ENCODE measurements at regions not wholly inside any gene's neighbourhood (a gene's known extent, or its start where the extent isn't known, plus 50 kb on each side); places are given as distances from the start of the nearest gene placed in this dataset.
"Not testable (repeated sequence)": the region's sequence is repeated elsewhere in the genome, so short reads cannot be mapped to it uniquely, and the experiment has no call there.

GRCh38 chr12:88856201-88856600, 275.9 kb upstream of the KITLG start:
- intact Hi-C loops (cut with DNase I, micrococcal nuclease), result no loop called here
- ATAC-seq (no peak), DNase-seq (no peak)

DNA sequence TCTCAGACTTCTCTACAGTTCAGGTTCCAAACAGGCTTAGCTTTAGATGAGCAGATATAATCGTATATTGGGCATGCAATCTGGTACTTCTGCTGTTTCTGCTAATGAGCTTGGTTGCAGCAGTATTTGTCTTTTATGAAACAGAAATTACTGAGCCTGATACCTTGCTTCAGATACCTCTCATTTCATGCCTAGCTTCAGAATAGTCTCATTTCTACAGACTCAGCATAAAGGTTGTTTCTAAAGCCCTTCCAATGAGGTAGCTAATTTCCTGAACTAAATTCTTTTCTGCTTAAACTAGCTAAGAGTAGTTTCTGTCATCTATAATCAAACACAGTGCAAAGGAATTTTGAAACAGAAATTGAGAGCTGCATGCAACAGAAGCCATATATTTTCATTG, 275.0 kb upstream of the KITLG start:
- no peak for ATAC-seq
- intact Hi-C loops (cut with DNase I, micrococcal nuclease), result no loop called here

DNA sequence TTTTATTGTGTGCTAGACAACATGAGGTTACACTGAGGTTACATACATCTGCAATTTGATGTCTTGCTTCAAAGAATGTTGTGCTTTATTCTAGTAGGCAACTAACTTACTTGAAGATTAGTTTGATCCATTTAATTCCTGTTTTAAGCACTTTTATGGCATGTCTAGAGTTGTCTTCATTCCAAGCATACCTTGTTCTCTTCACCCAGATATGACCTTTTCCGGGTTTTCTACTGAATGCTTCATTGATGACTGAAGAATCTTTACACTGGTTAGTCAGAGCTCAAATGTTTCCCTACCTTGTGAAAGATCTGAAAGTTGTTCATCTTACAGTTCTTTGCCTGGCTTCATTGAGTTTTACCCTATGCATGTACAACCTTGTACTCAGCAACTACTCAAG, 274.0 kb upstream of the KITLG start:
- ATAC-seq (no peak), DNase-seq (no peak)
- intact Hi-C loops (cut with DNase I, micrococcal nuclease), result no loop called here

More for the DNA sequence above, 275.0 kb upstream of the KITLG start:
- no peak for DNase-seq

DNA sequence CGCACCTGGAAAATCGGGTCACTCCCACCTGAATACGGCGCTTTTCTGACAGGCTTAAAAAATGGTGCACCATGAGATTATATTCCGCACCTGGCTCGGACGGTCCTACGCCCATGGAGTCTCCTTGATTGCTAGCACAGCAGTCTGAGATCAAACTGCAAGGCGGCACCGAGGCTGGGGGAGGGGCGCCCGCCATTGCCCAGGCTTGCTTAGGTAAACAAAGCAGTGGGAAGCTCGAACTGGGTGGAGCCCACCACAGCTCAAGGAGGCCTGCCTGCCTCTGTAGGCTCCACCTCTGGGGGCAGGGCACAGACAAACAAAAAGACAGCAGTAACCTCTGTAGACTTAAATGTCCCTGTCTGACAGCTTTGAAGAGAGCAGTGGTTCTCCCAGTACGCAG, 267.0 kb upstream of the KITLG start:
- DNase-seq; ATAC-seq; intact Hi-C loops (cut with DNase I, micrococcal nuclease): not testable (repeated sequence)

DNA sequence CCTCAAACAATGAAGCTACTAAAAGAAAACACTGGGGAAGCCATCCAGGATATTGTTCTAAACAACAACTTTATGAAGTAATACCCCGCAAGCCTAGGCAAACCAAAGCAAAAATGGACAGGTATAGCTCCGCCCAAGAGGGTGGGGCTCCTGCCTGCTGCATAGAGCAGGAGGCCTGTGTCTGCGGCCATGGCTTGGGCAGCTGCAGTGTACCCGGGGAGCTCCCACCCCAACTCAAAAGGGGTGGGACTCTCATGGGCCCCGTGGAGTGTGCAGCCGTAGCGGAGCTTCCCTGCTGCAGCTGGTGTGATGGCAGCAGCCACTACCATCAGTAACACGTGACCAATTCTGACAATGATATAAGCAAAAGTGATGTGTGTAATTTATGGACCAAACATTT, 264.2 kb upstream of the KITLG start:
- DNase-seq (no peak), ATAC-seq (no peak)
- intact Hi-C loops (cut with DNase I, micrococcal nuclease), result no loop called here

- intact Hi-C loops (cut with DNase I, micrococcal nuclease), result no loop called here
- no peak for ATAC-seq
These were observed 262.0 kb upstream of the KITLG start for GRCh38 chr12:88842314-88842713.

DNA sequence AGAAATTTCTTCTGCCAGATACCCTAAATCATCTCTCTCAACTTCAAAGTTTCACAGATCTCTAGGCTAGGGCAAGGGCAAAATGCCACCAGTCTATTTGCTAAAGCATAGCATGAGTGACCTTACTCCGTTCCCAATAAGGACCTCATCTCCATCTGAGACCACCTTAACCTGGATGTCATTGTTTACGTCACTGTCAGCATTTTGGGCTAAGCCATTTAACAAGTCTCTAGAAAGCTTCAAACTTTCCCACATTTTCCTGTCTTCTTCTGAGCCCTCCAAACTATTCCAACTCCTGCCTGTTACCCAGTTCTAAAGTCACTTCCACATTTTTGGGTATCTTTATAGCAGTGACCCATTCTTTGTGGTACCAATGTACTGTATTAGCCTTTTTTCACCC, 259.2 kb upstream of the KITLG start:
- no peak for ATAC-seq
- DNase-seq, result no peak
- intact Hi-C loops (cut with DNase I, micrococcal nuclease), result no loop called here

More at GRCh38 chr12:88842314-88842713, 262.0 kb upstream of the KITLG start:
- no peak for DNase-seq

DNA sequence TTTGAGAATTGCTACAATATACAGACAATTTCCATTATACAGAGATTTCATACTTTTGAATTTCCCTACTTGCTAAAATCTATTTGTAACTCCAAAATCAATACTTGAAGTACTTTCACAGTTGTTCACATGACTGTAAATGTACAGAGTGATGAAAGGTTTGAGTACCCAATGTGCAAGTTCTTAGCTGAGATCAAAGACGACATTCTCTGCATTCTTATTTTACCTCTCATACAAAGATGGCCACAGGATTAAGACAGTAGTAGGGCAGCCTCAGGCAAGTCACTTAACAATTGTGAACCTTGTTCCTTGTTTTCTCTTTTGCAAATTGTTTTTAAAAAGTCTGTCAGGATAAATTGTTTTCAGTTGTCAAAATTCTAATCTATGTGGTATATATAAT, 255.9 kb upstream of the KITLG start:
- intact Hi-C loops (cut with DNase I, micrococcal nuclease), result no loop called here
- ATAC-seq (no peak), DNase-seq (no peak)

DNA sequence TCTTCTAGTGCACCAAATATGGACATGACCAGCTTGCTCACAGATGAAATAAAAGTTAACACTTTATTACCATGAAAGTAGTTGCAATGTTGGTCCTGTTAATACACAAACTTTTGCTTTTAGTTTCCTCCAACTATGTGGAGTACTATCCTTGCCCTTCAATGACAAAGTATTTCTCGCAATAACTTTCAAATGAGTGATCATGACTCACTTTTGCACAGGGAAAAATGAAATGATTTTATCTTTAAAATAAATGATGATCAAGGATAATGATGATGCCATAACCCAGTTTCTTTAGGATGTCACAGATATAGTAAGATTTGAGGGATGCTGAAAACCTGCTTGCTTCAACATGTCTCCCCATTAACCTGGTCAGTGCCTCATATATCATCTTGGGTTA, 254.0 kb upstream of the KITLG start:
- intact Hi-C loops (cut with DNase I, micrococcal nuclease), result no loop called here
- ATAC-seq (no peak), DNase-seq (no peak)

DNA sequence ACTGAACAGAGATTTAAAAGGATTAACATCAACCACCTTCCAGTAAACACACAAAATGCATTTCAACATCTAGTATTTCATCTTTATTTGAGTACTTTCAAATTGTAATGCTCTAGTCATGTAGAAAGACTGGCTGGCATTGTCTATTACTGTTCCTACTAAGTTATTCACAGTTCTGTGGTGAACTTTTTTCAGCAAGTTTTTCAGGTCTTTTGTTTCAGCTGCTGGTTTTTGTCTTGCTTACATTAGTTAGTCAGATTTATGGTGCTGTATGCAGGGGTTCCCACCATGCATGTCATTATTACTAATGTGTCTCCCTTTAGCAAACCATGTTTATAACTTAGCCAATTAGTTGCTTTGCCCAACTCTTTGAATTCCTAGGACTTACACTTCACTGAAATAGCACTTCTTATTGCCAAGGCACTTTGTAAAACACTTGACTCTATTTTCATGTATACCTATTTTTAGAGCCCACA, 253.4 kb upstream of the KITLG start:
- DNase-seq, result no peak
- ATAC-seq, result no peak
- intact Hi-C loops (cut with DNase I, micrococcal nuclease), result no loop called here

GRCh38 chr12:88828537-88828936, 248.3 kb upstream of the KITLG start:
- intact Hi-C loops (cut with DNase I, micrococcal nuclease); ATAC-seq; DNase-seq: not testable (repeated sequence)

DNA sequence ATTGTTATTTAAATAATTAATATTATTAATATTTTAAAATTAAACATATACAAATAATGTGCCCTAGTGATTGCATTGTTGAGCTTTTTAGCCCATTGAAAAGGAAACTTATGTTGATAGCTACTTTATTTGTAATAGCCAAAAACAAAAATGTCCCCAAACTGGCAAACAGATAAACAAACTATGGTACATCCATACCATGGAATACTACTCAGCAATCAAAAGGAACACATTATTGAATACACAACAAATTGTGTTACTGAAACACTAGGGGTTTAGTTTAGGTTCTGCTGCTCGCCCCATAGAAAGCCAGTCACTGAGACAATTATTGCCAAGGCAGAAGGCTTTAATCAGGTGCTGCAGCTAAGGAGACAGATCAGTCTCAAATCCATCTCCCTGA, 239.7 kb upstream of the KITLG start:
- ATAC-seq (no peak), DNase-seq (no peak)
- intact Hi-C loops (cut with DNase I, micrococcal nuclease), result no loop called here

GRCh38 chr12:88816201-88816600, 235.9 kb upstream of the KITLG start:
- intact Hi-C loops (cut with DNase I, micrococcal nuclease), result no loop called here
- DNase-seq (no peak), ATAC-seq (no peak)

DNA sequence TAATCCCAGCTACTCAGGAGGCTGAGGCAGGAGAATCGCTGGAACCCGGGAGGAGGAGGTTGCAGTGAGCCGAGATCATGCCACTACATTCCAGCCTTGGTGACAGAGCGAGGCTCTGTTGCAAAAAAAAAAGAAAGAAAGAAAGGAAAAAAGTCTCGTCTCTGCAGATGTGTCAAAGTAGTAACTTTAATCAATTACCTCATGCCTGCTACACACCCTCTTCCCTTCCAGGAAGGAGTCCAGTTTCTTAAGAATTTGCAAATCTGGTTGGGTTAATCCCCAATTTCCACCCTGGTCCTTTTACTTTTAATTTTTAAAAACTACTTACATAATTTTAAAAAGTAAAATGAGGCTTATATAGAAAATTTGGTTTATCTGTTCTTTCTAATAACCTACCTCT, 234.5 kb upstream of the KITLG start:
- ATAC-seq (no peak), DNase-seq (no peak)
- intact Hi-C loops (cut with DNase I, micrococcal nuclease), result no loop called here

DNA sequence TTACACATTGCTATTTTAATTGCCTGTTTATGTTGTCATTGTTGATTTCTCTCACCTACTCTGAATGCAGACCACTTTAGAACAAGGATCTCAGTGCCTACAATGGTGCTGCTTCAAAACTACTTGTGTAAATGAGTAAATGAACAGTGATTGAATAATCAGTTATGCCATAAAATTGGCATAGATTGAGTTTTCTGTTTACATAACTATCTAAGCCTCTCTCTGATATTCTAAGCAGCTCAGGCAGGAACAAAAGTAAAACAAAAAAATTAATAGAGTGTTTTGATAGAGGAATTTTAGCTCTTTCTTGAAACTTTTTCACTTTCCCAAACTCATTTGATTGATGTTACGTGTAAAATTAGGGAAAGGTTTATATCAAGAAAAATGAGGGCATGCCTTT, 232.3 kb upstream of the KITLG start:
- DNase-seq, result no peak
- no peak for ATAC-seq
- intact Hi-C loops (cut with DNase I, micrococcal nuclease), result no loop called here

- ATAC-seq, result no peak
- DNase-seq, result no peak
- intact Hi-C loops (cut with DNase I, micrococcal nuclease), result no loop called here
These were observed 230.5 kb upstream of the KITLG start for GRCh38 chr12:88810806-88811205.

GRCh38 chr12:88809841-88810240, 229.6 kb upstream of the KITLG start:
- DNase-seq; ATAC-seq; intact Hi-C loops (cut with DNase I, micrococcal nuclease): not testable (repeated sequence)

DNA sequence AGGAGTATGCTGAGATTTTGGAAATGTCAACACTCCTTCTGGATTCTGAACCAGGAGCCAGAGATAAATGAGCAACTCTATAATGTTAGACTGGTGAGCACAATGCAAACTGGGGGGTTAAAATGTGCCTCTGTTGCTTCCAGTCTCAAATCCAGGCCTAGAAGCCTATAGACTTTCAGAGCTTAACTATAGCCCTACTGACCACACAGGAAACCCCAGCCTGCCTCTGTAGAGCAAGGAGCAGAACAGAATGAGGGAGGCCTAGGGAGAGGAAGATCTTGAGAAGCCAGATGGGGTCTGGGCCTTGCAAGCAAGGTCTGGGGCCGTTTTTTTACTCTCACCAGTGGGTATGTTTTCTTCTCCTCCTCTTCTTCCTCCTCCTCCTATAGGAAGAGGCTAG, 225.4 kb upstream of the KITLG start:
- DNase-seq (no peak), ATAC-seq (no peak)
- intact Hi-C loops (cut with DNase I, micrococcal nuclease), result no loop called here

DNA sequence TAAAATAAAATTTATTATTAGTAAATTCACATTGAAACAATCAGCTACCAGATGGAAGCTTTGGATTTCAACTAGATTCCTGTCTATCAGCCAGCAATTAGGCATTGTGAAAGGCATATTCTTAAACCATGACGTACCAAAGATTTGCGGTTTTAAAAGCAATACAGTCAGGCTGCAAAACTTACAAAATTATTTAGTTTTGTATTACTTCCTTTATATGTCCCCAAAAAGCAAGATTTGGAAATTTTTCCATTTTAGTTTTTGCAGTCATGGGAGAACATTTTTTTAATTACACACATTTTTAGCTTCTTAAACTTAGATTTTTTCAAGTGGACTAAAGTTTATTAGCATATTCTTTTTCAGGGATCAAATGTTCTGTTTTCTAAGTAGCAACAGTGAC, 225.0 kb upstream of the KITLG start:
- intact Hi-C loops (cut with DNase I, micrococcal nuclease), result no loop called here
- no peak for DNase-seq

DNA sequence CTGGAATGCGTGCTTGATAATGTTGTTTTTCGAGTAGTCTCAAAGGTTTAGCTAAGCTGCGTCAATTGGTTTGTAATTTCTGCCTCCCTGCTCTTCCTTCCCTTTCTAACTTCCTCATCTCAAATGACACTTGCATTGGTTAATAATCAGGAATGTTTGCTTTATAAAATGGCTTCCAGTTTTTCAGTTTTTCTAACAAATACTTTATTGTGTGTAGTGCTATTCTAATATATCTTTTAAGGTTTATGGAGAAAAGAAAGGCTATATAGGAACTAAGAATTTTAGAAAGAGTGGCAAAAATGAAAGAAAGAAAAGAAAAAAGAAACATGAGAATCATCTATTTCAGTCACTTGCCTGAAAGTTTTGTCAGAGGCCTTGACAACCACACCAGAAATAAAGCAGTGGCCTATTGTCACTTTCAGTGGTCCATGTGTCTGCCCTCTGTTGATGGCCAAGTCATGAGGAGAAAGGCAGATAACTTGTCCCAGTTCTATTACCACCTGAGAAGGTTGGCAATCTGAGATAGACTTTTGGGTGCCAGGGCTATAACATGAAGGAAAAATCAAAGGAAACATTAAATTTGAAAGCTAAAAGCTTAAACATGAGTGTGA, 221.9 kb upstream of the KITLG start:
- ATAC-seq (no peak), DNase-seq (no peak)
- intact Hi-C loops (cut with DNase I, micrococcal nuclease), result no loop called here

More for the DNA sequence above, 225.0 kb upstream of the KITLG start:
- no peak for ATAC-seq

Measured in left colon (tissue), 2 donors.